Erythroblast (primary cell): ENCODE measurements at regions not wholly inside any gene's neighbourhood (a gene's known extent, or its start where the extent isn't known, plus 50 kb on each side); places are given as distances from the start of the nearest gene placed in this dataset.

Experiments used
- GATA1 ChIP-seq: IDR thresholded peaks from 2 replicates; pipeline ENCODE4 v1.6.1; 2011; ENCODE audit warnings: low read depth, mild to moderate bottlenecking, control low read depth, low read length, moderate library complexity
- POLR2A ChIP-seq: IDR thresholded peaks from 2 replicates; pipeline ENCODE4 v1.6.1; 2011; ENCODE audit warnings: mild to moderate bottlenecking, low read length

DNA sequence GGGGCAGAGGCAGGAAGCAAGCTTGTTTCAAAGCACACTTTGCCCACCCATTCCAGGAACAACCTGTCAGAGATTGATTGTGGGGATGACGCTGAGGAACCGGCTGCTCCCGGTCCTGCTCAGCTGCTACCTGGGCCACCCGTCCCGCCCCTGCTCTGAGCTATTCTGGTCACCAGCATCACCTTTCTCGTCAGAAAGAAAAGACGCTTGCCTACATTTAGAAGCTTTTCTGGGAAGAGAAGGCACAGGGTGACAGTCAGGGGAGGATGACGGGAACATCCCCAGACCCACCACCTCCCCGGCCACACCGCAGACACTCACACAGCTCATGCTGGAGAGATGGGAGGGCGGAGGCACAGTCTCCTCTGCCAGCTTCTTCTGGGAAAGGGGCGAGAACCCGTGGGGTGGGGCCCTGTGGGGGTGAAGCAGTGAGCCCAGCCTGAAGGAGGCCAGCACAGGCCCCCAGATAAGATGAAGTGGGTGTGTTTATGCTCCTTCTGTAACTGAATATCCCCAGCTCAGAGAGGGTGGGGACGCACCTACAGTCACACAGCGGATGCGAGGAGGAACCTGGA lies 81.8 kb downstream of the CPZ start:
- TF ChIP-seq POLR2A (no peak), GATA1 (no peak)
